SK-N-SH (cell line): ENCODE measurements at regions not wholly inside any gene's neighbourhood (a gene's known extent, or its start where the extent isn't known, plus 50 kb on each side); places are given as distances from the start of the nearest gene placed in this dataset.

ENCODE experiments used
- CTCF ChIA-PET: fragments of 300-600, 350-600 bp; formaldehyde crosslinking; extraction: SDS; loops from one replicate; lab custom pipeline; 2021; lab: Yijun Ruan, JAX
- POLR2A ChIA-PET: fragments of 350-600 bp; sonication (Branson Sonifier 250); formaldehyde crosslinking; extraction: SDS; loops from one replicate; lab custom pipeline; 2020; ENCODE audit warnings: antibody characterized with exemption, inconsistent platforms; lab: Yijun Ruan, JAX
- DNase-seq: peaks from one replicate; pipeline ENCODE4 v3.0.0; 2012
- H2AFZ ChIP-seq: fragments of 200-600 bp; sonication (generic); 2 replicates; pipeline ENCODE4 v1.8.1; 2016; ENCODE audit warnings: antibody characterized with exemption, mild to moderate bottlenecking, low read depth
- H3F3A ChIP-seq: fragments of 200-600 bp; sonication (generic); replicated peaks from 2 replicates; pipeline ENCODE3; 2016; ENCODE audit warnings: antibody characterized with exemption, mild to moderate bottlenecking; ENCODE audit not compliant: insufficient read depth
- H3K27ac ChIP-seq, 2 experiments: fragments of 200-500 bp in 1 of 2; fragments of 200-600 bp in 1 of 2; sonication (Bioruptor generic) in 1 of 2; sonication (generic), shearing (Covaris generic) in 1 of 2; 2 replicates each; pipeline versions ENCODE4 v1.5.1 to v1.6.1; 2014 to 2016; ENCODE audit warnings: low read depth in 2 of 2, inconsistent platforms in 1 of 2, low read length in 1 of 2, mild to moderate bottlenecking in 1 of 2, mixed read lengths in 1 of 2
- H3K27me3 ChIP-seq: fragments of 200-600 bp; sonication (generic), shearing (Covaris generic); 2 replicates; pipeline ENCODE4 v1.6.1; 2016; ENCODE audit warnings: mixed run types; ENCODE audit not compliant: insufficient read depth
- H3K36me3 ChIP-seq, 2 experiments: fragments of 200-500 bp in 1 of 2; fragments of 200-600 bp in 1 of 2; sonication (Bioruptor generic) in 1 of 2; sonication (generic) in 1 of 2; replicated peaks in 1 of 2; 2 replicates each; pipeline versions ENCODE3 to v1.5.1; 2014 to 2016; ENCODE audit warnings: low read length in 1 of 2, mild to moderate bottlenecking in 1 of 2; ENCODE audit not compliant: insufficient read depth in 2 of 2, control insufficient read depth in 1 of 2
- H3K4me1 ChIP-seq, 2 experiments: fragments of 200-500 bp in 1 of 2; fragments of 200-600 bp in 1 of 2; sonication (Bioruptor generic) in 1 of 2; sonication (generic), shearing (Covaris generic) in 1 of 2; 2 replicates each; pipeline versions ENCODE4 v1.5.1 to v1.6.1; 2014 to 2016; ENCODE audit warnings: low read depth in 1 of 2, low read length in 1 of 2, mixed run types in 1 of 2; ENCODE audit not compliant: insufficient read depth in 2 of 2, control insufficient read depth in 1 of 2
- H3K4me2 ChIP-seq: fragments of 200-600 bp; sonication (generic), shearing (Covaris generic); 2 replicates; pipeline ENCODE4 v1.6.1; 2017; ENCODE audit warnings: mixed run types
- H3K4me3 ChIP-seq, 2 experiments: fragments of 200-500 bp in 1 of 2; fragments of 200-600 bp in 1 of 2; sonication (Bioruptor generic) in 1 of 2; sonication (generic), shearing (Covaris generic) in 1 of 2; 2 replicates each; pipeline versions ENCODE4 v1.5.1 to v1.8.1; 2014 to 2016; ENCODE audit warnings: low read depth in 2 of 2, inconsistent platforms in 1 of 2, low read length in 1 of 2, mild to moderate bottlenecking in 1 of 2, mixed read lengths in 1 of 2, moderate library complexity in 1 of 2
- H3K79me2 ChIP-seq: fragments of 200-600 bp; sonication (generic); 2 replicates; pipeline ENCODE4 v1.8.1; 2017; ENCODE audit warnings: mild to moderate bottlenecking; ENCODE audit not compliant: insufficient read depth
- H3K9ac ChIP-seq: fragments of 200-600 bp; sonication (generic); 2 replicates; pipeline ENCODE4 v1.6.1; 2017; ENCODE audit warnings: mixed run types
- H3K9me2 ChIP-seq: fragments of 200-600 bp; sonication (generic); 2 replicates; pipeline ENCODE4 v1.6.1; 2017; ENCODE audit warnings: mixed run types
- H3K9me3 ChIP-seq: fragments of 200-600 bp; sonication (generic); 2 replicates; pipeline ENCODE4 v1.6.1; 2017; ENCODE audit warnings: mixed run types, mild to moderate bottlenecking, moderate library complexity
- H4K20me1 ChIP-seq: fragments of 200-600 bp; sonication (generic); 2 replicates; pipeline ENCODE4 v1.6.1; 2017; ENCODE audit warnings: mild to moderate bottlenecking, mixed run types; ENCODE audit not compliant: insufficient read depth
- CHD2 ChIP-seq: fragments of 150-350 bp; IDR thresholded peaks from 2 replicates; pipeline ENCODE4 v1.6.1; 2018; ENCODE audit warnings: low read length; ENCODE audit not compliant: partially characterized antibody
- EP300 ChIP-seq, 2 experiments: IDR thresholded peaks; 2 replicates each; pipeline versions ENCODE4 v1.4.0 to v1.6.1; 2012; ENCODE audit warnings: borderline replicate concordance in 1 of 2, low read depth in 1 of 2, low read length in 1 of 2
- EZH2phosphoT487 ChIP-seq: fragments of 200-600 bp; sonication (generic); IDR thresholded peaks from 2 replicates; pipeline ENCODE4 v1.6.1; 2017; ENCODE audit warnings: low read depth, mixed run types, mild to moderate bottlenecking, antibody characterized with exemption, moderate library complexity, borderline replicate concordance
- FOSL2 ChIP-seq: IDR thresholded peaks from 2 replicates; pipeline ENCODE4 v1.4.0; 2012; ENCODE audit warnings: low read depth, mild to moderate bottlenecking, moderate library complexity, borderline replicate concordance
- FOXJ3 ChIP-seq: sonication (generic); formaldehyde crosslinking; IDR thresholded peaks from 2 replicates; pipeline ENCODE4 v1.5.1; 2020; ENCODE audit warnings: mild to moderate bottlenecking, missing genetic modification reagents
- GABPA ChIP-seq: IDR thresholded peaks from 2 replicates; pipeline ENCODE4 v1.4.0; 2012; ENCODE audit warnings: low read depth, mild to moderate bottlenecking
- GATA2 ChIP-seq: sonication (generic); formaldehyde crosslinking; IDR thresholded peaks from 2 replicates; pipeline ENCODE4 v1.5.0; 2020; ENCODE audit warnings: mild to moderate bottlenecking, missing genetic modification reagents
- JUND ChIP-seq: IDR thresholded peaks from 2 replicates; pipeline ENCODE4 v1.4.0; 2012
- MEF2A ChIP-seq: IDR thresholded peaks from 2 replicates; pipeline ENCODE4 v1.4.0; 2012; ENCODE audit warnings: low read depth, borderline replicate concordance
- MXI1 ChIP-seq: IDR thresholded peaks from 2 replicates; pipeline ENCODE4 v1.6.1; 2012; ENCODE audit warnings: mild to moderate bottlenecking, low read depth, low read length, improper control_type of control experiment
- NFIC ChIP-seq: IDR thresholded peaks from 2 replicates; pipeline ENCODE4 v1.4.0; 2012; ENCODE audit warnings: borderline replicate concordance
- POLR2AphosphoS5 ChIP-seq: IDR thresholded peaks from 2 replicates; pipeline ENCODE4 v1.6.1; 2012; ENCODE audit warnings: low read depth, low read length
- RAD21 ChIP-seq: IDR thresholded peaks from 2 replicates; pipeline ENCODE4 v1.6.1; 2012; ENCODE audit warnings: mild to moderate bottlenecking, low read length
- RFX5 ChIP-seq: IDR thresholded peaks from 2 replicates; pipeline ENCODE4 v1.6.1; 2012; ENCODE audit warnings: mild to moderate bottlenecking, improper control_type of control experiment, low read length
- SIN3A ChIP-seq: IDR thresholded peaks from 2 replicates; pipeline ENCODE4 v1.6.1; 2012; ENCODE audit warnings: low read depth, mild to moderate bottlenecking, low read length, moderate library complexity, borderline replicate concordance
- SMC3 ChIP-seq: IDR thresholded peaks from 2 replicates; pipeline ENCODE4 v1.6.1; 2012; ENCODE audit warnings: low read depth, low read length, improper control_type of control experiment
- WGBS: methylation state at CpG from one replicate; pipeline ENCODE4 v1.1.6; 2017; ENCODE audit warnings: low lambda C conversion rate; 5-methylcytosine and 5-hydroxymethylcytosine counted together
- TF ChIP-seq, protein P1 (sequence below): IDR thresholded peaks from 2 replicates; pipeline ENCODE4; 2012
- TF ChIP-seq, protein P2 (sequence below): IDR thresholded peaks from 2 replicates; pipeline ENCODE4 v1.6.1; 2012; ENCODE audit warnings: mild to moderate bottlenecking, low read depth, low read length, moderate library complexity
- TF ChIP-seq, protein P3 (sequence below): IDR thresholded peaks from 2 replicates; pipeline ENCODE4 v1.4.0; 2012; ENCODE audit warnings: low read depth
- TF ChIP-seq, protein P4 (sequence below): IDR thresholded peaks from 2 replicates; pipeline ENCODE4 v1.4.0; 2012; ENCODE audit warnings: low read depth, borderline replicate concordance

DNA sequence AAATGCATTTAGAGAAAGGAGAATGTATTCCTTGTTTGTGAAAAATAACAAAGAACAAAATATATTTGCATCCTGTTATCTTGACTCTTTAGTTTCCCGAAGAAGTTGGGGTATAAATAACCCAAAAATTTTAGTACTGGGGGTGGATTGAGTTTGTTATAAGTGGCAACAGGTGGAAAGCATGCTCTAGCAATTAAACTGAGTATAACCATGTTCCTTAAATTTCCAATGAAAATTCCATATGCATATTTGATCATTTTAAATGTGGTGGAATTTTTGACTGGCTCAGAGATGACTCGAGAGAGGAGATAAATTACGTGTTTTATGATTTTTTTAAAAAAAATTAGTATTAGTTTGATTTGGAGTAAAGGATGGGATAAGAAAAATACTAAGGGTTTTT is 348.9 kb downstream of the TGFB2 start:
- H2AFZ ChIP-seq, result no peak overlapping the region
- no peak overlapping the region for H3K9ac ChIP-seq
- H3K27me3 ChIP-seq, result no peaks in the 10 kb centered on the region
- H4K20me1 ChIP-seq, result no peaks in the 10 kb centered on the region
- no peaks in the 10 kb centered on the region for H3K9me2 ChIP-seq
- H3K4me1 ChIP-seq, result peaks cover 0 to 6% of the 10 kb centered on the region in 2 experiments; a peak in 2 of 4 replicates
- H3K36me3 ChIP-seq, result no peaks in the 10 kb centered on the region
- H3K27ac ChIP-seq, result no peak overlapping the region; a peak in 1 of 4 replicates
- CTCF ChIA-PET, result interaction anchor here (1.0 to 1.2 kb wide), 3 partner anchors 17 to 22 kb away, joined by 3 read pairs; no protein-coding TSS in a partner anchor
- no peaks in the 10 kb centered on the region for H3K9me3 ChIP-seq
- no peaks in the 10 kb centered on the region for H3K79me2 ChIP-seq
- no peaks in the 10 kb centered on the region for H3F3A ChIP-seq
- DNase-seq, result no peak
- H3K4me3 ChIP-seq, result no peak overlapping the region
- 84% methylated on average over 3 of the region's 3 CpGs for WGBS
- TF ChIP-seq EZH2phosphoT487 (no peak), SMC3 (no peak), MXI1 (no peak), CHD2 (no peak), RFX5 (no peak), FOSL2 (no peak), POLR2AphosphoS5 (no peak), SIN3A (no peak), MEF2A (no peak), GATA2 (no peak), GABPA (no peak), JUND (no peak), FOXJ3 (CRISPR knock-in tag) (no peak), NFIC (no peak), RAD21 (no peak), EP300 (IDR thresholded peaks at IDR 0.05; ENCODE audit: borderline replicate concordance in 1 of 2, low read depth in 1 of 2, low read length in 1 of 2) (no peak)
- TF ChIP-seq, protein P1, sequence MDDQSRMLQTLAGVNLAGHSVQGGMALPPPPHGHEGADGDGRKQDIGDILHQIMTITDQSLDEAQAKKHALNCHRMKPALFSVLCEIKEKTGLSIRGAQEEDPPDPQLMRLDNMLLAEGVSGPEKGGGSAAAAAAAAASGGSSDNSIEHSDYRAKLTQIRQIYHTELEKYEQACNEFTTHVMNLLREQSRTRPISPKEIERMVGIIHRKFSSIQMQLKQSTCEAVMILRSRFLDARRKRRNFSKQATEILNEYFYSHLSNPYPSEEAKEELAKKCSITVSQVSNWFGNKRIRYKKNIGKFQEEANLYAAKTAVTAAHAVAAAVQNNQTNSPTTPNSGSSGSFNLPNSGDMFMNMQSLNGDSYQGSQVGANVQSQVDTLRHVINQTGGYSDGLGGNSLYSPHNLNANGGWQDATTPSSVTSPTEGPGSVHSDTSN, result no peak
- TF ChIP-seq, protein P2, sequence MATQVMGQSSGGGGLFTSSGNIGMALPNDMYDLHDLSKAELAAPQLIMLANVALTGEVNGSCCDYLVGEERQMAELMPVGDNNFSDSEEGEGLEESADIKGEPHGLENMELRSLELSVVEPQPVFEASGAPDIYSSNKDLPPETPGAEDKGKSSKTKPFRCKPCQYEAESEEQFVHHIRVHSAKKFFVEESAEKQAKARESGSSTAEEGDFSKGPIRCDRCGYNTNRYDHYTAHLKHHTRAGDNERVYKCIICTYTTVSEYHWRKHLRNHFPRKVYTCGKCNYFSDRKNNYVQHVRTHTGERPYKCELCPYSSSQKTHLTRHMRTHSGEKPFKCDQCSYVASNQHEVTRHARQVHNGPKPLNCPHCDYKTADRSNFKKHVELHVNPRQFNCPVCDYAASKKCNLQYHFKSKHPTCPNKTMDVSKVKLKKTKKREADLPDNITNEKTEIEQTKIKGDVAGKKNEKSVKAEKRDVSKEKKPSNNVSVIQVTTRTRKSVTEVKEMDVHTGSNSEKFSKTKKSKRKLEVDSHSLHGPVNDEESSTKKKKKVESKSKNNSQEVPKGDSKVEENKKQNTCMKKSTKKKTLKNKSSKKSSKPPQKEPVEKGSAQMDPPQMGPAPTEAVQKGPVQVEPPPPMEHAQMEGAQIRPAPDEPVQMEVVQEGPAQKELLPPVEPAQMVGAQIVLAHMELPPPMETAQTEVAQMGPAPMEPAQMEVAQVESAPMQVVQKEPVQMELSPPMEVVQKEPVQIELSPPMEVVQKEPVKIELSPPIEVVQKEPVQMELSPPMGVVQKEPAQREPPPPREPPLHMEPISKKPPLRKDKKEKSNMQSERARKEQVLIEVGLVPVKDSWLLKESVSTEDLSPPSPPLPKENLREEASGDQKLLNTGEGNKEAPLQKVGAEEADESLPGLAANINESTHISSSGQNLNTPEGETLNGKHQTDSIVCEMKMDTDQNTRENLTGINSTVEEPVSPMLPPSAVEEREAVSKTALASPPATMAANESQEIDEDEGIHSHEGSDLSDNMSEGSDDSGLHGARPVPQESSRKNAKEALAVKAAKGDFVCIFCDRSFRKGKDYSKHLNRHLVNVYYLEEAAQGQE, result no peak
- TF ChIP-seq, protein P3, sequence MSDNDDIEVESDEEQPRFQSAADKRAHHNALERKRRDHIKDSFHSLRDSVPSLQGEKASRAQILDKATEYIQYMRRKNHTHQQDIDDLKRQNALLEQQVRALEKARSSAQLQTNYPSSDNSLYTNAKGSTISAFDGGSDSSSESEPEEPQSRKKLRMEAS, result no peak
- TF ChIP-seq, protein P4, sequence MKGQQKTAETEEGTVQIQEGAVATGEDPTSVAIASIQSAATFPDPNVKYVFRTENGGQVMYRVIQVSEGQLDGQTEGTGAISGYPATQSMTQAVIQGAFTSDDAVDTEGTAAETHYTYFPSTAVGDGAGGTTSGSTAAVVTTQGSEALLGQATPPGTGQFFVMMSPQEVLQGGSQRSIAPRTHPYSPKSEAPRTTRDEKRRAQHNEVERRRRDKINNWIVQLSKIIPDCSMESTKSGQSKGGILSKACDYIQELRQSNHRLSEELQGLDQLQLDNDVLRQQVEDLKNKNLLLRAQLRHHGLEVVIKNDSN, result no peak
- H3K4me2 ChIP-seq, result no peak overlapping the region
- POLR2A ChIA-PET, result no interaction called here
